Gastroesophageal sphincter (tissue), 4 donors: ENCODE measurements at regions not wholly inside any gene's neighbourhood (a gene's known extent, or its start where the extent isn't known, plus 50 kb on each side); places are given as distances from the start of the nearest gene placed in this dataset.

Experiments
- ATAC-seq: fragments of 150-250 bp; one replicate; pipeline ENCODE4 v1.9.1; 2016; ENCODE audit warnings: mild to moderate bottlenecking, moderate library complexity
- H3K27ac ChIP-seq, 4 donors: fragments of 200-600 bp; sonication (generic) in 3 of 4; 1 replicate in 3 of 4; 2 replicates in 1 of 4; pipeline ENCODE4 v1.5.1; 2016 to 2019
- H3K27me3 ChIP-seq: fragments of 200-600 bp; sonication (generic); one replicate; pipeline ENCODE4 v1.5.1; 2019
- H3K36me3 ChIP-seq, 2 donors: fragments of 200-600 bp; sonication (generic); one replicate each; pipeline ENCODE4 v1.5.1; 2019; ENCODE audit warnings: control low read depth in 1 of 2
- H3K4me1 ChIP-seq, 3 donors: fragments of 200-600 bp; sonication (generic); 1 replicate in 2 of 3; 2 replicates in 1 of 3; pipeline ENCODE4 v1.5.1; 2016 to 2019; ENCODE audit warnings: control low read depth in 2 of 3
- H3K4me3 ChIP-seq, 2 donors: fragments of 200-600 bp; sonication (generic); one replicate each; pipeline ENCODE4 v1.5.1; 2019; ENCODE audit warnings: mild to moderate bottlenecking in 1 of 2, moderate library complexity in 1 of 2
- H3K9me3 ChIP-seq, 3 donors: fragments of 200-600 bp; sonication (generic); one replicate each; pipeline ENCODE4 v1.5.1; 2017 to 2019; ENCODE audit warnings: control low read depth in 2 of 3
- EP300 ChIP-seq: sonication (generic); formaldehyde crosslinking; IDR thresholded peaks from one replicate; pipeline ENCODE4 v1.6.1; 2017; ENCODE audit warnings: antibody characterized with exemption, mild to moderate bottlenecking
- POLR2A ChIP-seq, 2 donors: fragments of 450-650 bp; IDR thresholded peaks; one replicate each; pipeline ENCODE4 v1.6.1; 2017; ENCODE audit warnings: antibody characterized with exemption in 2 of 2, mild to moderate bottlenecking in 2 of 2, moderate library complexity in 1 of 2
- POLR2AphosphoS5 ChIP-seq: sonication (generic); formaldehyde crosslinking; IDR thresholded peaks from one replicate; pipeline ENCODE4 v1.6.1; 2017; ENCODE audit warnings: antibody characterized with exemption
- WGBS, 2 donors: methylation state at CpG; one replicate each; pipeline ENCODE4 v1.1.5; 2018; ENCODE audit warnings: low coverage in 1 of 2; 5-methylcytosine and 5-hydroxymethylcytosine counted together
- TF ChIP-seq, protein P1 (sequence below), 4 experiments: fragments of 200-600 bp in 2 of 4; fragments of 450-650 bp in 2 of 4; sonication (generic) in 1 of 4; IDR thresholded peaks; one replicate each; pipeline ENCODE4 v1.5.1; 2017 to 2019; ENCODE audit warnings: antibody characterized with exemption in 4 of 4, mild to moderate bottlenecking in 2 of 4, moderate library complexity in 2 of 4

DNA sequence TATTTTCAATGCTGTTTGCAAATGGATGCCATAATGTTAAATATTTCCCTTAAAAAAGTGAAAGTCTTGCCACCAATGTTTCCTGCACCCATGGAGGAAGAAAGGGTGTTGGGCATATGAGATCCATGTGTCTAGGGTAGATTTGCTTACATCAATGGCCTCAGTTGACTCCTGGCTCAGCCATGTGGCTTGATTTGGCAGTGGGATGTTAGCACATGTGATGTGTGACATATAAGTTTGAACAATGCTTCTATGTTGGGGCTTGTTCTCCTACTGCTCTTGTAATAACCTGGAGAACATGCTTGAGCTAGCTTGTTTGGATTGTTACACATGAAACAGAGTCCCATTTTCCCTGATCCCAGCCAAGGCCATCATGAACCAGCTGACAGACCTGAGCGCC, 187.6 kb downstream of the SCP2D1 start:
- ATAC-seq = no peak
- Histone ChIP-seq H3K9me3 (no peaks in the 10 kb centered on the region), H3K36me3 (no peaks in the 10 kb centered on the region), H3K27ac (no peak overlapping the region), H3K27me3 (no peaks in the 10 kb centered on the region), H3K4me1 (no peaks in the 10 kb centered on the region), H3K4me3 (no peak overlapping the region)
- WGBS, 2 donors = no CpG with 5 or more reads among the region's 1 CpG
- TF ChIP-seq POLR2AphosphoS5 (no peak), POLR2A (IDR thresholded peaks at IDR 0.05) (no peak), EP300 (no peak)
- TF ChIP-seq, protein P1, sequence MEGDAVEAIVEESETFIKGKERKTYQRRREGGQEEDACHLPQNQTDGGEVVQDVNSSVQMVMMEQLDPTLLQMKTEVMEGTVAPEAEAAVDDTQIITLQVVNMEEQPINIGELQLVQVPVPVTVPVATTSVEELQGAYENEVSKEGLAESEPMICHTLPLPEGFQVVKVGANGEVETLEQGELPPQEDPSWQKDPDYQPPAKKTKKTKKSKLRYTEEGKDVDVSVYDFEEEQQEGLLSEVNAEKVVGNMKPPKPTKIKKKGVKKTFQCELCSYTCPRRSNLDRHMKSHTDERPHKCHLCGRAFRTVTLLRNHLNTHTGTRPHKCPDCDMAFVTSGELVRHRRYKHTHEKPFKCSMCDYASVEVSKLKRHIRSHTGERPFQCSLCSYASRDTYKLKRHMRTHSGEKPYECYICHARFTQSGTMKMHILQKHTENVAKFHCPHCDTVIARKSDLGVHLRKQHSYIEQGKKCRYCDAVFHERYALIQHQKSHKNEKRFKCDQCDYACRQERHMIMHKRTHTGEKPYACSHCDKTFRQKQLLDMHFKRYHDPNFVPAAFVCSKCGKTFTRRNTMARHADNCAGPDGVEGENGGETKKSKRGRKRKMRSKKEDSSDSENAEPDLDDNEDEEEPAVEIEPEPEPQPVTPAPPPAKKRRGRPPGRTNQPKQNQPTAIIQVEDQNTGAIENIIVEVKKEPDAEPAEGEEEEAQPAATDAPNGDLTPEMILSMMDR (IDR thresholded peaks at IDR 0.05) = no peak

DNA sequence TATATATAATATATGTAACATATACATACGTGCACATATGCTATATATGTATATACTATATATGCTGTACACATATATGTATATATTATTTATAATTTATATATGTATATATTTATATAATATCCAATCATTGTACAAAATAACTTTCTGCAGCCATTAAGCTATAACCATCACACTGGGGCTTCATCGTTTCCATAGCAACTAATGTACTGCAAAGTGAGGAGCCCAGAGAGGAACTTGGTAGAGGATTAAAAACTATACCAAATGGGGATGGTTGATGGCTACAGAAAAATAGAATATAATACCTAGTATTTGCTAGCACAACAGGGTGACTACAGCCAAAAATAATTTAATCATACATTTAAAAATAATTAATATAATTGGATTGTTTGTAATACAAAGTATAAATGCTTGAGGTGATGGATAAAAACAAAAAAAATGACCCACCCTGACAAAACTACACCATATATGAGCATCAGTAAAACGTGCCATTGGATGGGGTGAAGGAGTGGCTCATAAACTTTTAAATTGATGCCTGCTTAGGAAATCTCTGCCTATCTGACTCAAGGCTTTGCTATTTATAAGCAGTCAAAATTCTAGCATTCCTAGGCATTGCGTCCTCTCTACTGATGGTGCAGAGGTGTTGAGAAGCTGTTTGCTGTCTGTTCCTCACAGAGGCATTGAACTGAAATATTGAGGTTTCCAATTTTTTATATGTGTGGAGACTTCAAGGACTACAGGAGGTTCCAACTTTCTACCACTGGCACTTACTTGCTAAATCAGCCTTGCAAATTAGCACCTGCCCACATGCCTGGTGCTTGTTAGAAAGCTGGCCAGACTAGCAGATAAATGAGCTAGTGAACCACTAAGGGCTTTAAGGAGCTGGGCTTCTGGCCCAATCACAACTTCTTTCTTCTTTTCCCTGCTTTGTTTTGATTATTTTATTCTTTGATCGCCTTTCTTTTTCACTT, 190.1 kb downstream of the SCP2D1 start:
- Histone ChIP-seq H3K27me3 (no peaks in the 10 kb centered on the region), H3K27ac (no peak overlapping the region), H3K9me3 (no peaks in the 10 kb centered on the region), H3K4me1 (no peaks in the 10 kb centered on the region), H3K4me3 (no peak overlapping the region), H3K36me3 (no peaks in the 10 kb centered on the region)
- 82 to 84% methylated on average over 4 to 5 of the region's 5 CpGs for WGBS, 2 donors
- no peak for ATAC-seq
- TF ChIP-seq EP300 (no peak), POLR2AphosphoS5 (no peak), POLR2A (IDR thresholded peaks at IDR 0.05) (no peak)
- TF ChIP-seq, protein P1 (IDR thresholded peaks at IDR 0.05) = no peak

DNA sequence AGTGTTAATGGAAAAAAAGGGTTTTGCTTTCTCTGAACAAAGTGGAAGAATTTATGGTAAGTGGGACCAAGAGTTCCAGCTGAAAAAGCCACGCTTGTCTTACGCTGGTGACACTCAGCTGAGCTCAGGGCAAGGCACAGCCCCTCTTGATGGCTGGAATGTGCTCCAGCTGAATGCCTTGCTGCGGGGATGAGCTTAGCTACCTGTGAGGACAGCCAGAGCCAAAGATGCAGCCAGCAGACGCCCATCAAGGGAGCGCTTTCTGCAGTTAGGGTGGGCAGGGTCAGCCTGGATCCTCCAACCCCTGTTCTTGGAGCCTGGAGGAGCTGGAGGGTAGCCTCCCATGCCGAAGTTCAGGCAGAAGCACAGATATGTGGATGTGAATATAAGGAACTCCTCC, 191.4 kb downstream of the SCP2D1 start:
- 33 to 95% methylated on average over 1 to 4 of the region's 6 CpGs for WGBS, 2 donors
- no peak for ATAC-seq
- no peak overlapping the region for H3K4me3 ChIP-seq

DNA sequence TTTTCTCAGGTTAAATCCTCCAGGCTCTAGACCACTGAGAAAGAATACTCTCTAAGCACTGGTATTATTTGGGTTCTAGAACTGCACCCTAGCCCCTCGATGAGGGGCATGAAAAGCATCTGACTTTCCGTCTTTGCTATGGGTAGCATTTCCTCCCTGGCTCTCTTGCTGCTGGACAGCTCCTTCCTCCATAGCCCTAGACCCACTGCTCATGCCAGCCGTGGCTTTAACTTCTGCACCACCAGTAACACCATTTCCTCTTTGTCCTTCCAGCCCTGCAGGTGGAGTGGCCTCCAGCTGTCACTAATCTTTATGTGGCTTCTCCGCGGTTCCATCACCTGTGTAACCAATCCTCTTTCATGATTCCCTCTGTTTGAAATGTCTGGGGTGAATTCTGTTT, 194.9 kb downstream of the SCP2D1 start:
- H3K27me3 ChIP-seq = no peaks in the 10 kb centered on the region
- no peak for TF ChIP-seq POLR2A (IDR thresholded peaks at IDR 0.05)
- TF ChIP-seq EP300 = no peak
- no peak for TF ChIP-seq POLR2AphosphoS5
- TF ChIP-seq, protein P1 (IDR thresholded peaks at IDR 0.05) = no peak
- no peak overlapping the region for H3K27ac ChIP-seq
- no peak for ATAC-seq
- WGBS, 2 donors = 55 to 66% methylated on average over 2 to 5 of the region's 5 CpGs
- no peaks in the 10 kb centered on the region for H3K4me1 ChIP-seq
- H3K36me3 ChIP-seq = no peaks in the 10 kb centered on the region
- H3K4me3 ChIP-seq = no peak overlapping the region
- no peaks in the 10 kb centered on the region for H3K9me3 ChIP-seq

More for the DNA sequence above, 191.4 kb downstream of the SCP2D1 start:
- Histone ChIP-seq H3K36me3 (no peaks in the 10 kb centered on the region), H3K4me1 (no peaks in the 10 kb centered on the region), H3K27me3 (no peaks in the 10 kb centered on the region), H3K9me3 (no peaks in the 10 kb centered on the region), H3K27ac (no peak overlapping the region)
- no peak for TF ChIP-seq POLR2A (IDR thresholded peaks at IDR 0.05)
- TF ChIP-seq POLR2AphosphoS5 = no peak
- TF ChIP-seq, protein P1 (IDR thresholded peaks at IDR 0.05) = no peak
- no peak for TF ChIP-seq EP300
